Cerebellar cortex (tissue), 1 donor: ENCODE measurements at regions not wholly inside any gene's neighbourhood (a gene's known extent, or its start where the extent isn't known, plus 50 kb on each side); places are given as distances from the start of the nearest gene placed in this dataset.
"Not testable (repeated sequence)": the region's sequence is repeated elsewhere in the genome, so short reads cannot be mapped to it uniquely, and the experiment has no call there.

Source experiments
- DNase-seq: peaks from one replicate; pipeline ENCODE4 v3.0.0-alpha.2; 2015; ENCODE audit warnings: low spot score

DNA sequence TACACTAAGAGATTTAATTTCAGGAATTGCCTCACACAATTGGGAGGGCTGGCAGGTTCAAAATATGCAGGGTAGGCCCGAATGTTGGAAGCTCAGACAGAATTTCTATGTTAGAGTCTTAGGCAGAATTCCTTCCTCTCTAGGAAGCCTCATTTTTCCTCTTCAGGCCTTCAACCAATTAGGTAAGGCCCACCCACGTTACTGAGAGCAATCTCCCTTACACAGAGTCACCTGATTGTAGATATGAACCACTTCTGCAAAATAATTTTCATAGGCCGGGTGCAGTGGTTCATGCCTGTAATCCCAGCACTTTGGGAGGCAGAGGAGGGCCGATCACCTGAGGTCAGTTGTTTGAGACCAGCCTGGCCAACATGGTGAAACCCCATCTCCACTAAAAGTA lies 50.2 kb upstream of the HIVEP1 start:
- no peak for DNase-seq

- DNase-seq = no peak
These were observed 51.0 kb upstream of the HIVEP1 start for GRCh38 chr6:11960909-11961779.

- no peak for DNase-seq
These were observed 55.3 kb upstream of the HIVEP1 start for GRCh38 chr6:11956781-11957180.

DNA sequence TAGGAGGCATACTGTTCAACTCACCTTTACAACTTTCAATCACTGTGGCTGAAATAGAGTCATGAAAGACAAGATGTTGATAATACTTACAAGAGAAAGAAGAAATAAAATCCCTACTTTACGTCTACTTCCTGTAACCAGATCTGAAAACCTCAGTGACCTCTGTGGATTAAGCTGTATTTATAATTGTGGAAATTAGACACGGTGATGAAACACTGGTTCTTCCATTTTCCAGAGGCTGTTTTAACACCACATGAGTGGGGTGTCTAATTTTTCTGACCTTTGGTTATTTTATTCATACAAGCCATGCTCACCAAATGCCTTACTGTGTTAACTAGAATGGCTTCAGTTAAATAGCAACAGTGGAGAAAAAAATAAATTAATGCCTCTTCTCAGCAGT lies 58.5 kb upstream of the HIVEP1 start:
- DNase-seq = no peak

GRCh38 chr6:11952316-11952715 lies 59.8 kb upstream of the HIVEP1 start:
- no peak for DNase-seq

GRCh38 chr6:11951868-11952267 lies 60.2 kb upstream of the HIVEP1 start:
- no peak for DNase-seq

DNA sequence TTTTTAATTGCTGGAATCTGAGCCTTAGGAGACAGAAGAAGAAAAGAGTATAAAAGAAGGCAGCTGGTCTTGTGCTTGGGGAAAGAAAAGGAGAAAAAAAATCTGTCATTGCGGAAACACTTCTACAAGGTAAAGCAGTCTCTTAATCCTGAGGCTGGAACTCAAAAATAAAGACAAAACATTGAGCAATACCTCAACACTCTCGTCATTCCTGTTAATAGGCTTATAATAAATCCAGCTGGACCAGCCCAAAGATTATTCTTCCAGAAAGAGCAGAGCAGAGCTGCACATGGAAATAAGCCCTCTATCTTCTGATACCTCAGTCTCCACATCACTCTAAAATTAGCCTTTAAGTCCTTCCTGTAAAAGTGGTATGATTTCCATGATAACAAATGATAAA lies 62.0 kb upstream of the HIVEP1 start:
- DNase-seq = no peak

- DNase-seq = no peak
These were observed 64.5 kb upstream of the HIVEP1 start for GRCh38 chr6:11947575-11947974.

GRCh38 chr6:11947063-11947462 lies 65.0 kb upstream of the HIVEP1 start:
- DNase-seq = peak; percentile 14

DNA sequence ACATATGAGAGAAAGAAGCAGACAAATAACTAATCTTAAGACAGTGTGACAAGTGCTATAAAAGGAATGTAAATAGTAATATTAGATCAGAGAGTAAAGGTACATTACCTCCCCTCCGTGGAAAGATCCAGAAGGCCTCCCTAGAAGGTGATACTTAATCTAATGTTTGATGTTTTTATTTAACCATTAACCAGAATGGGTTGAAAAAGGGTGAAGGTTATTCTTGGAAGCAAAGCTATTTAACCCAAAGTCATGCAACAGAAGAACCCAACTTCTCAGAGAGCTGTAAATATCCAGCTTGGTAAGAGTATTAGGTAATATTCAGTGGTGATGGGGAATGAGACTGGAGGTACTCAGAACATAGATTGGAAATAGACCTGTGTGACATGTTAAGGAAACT lies 68.0 kb upstream of the HIVEP1 start:
- no peak for DNase-seq

- DNase-seq = no peak
These were observed 69.1 kb upstream of the HIVEP1 start for GRCh38 chr6:11943060-11943459.

DNA sequence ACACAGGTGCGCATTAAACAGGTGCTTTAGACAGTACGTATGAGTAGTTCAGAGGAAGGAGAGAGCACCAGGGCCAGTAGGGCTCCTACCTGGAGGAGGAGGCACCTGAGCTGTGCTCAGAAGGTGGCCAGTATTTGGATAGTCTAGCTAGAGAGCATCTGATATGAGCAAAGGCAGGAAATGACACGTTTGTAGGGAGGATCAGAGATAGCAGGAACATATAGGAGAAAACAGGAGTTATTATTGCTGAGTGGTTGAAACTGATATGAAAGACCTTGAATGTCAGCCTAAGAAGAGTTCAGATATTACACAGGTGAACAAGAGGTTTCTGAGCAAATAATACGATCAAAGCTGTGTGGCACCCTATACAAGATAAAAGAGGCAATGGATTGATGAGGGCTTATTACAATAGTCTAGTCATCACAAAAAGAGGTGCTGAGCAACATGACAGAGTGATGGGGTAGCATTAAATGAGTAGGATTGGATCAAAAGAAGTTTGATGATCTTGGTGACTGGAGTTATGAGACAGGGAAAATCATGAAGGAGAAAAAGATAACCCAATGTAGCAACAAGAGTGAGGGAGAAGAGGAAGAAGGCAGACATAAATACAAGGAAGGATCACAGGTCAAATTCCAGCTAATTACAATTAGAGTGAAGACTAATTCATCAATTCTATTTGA lies 69.8 kb upstream of the HIVEP1 start:
- DNase-seq = no peak

GRCh38 chr6:11940532-11941166 lies 71.5 kb upstream of the HIVEP1 start:
- DNase-seq = not testable (repeated sequence)

- DNase-seq = peak; percentile 8
These were observed 73.7 kb upstream of the HIVEP1 start for GRCh38 chr6:11938285-11938890.

- no peak for DNase-seq
These were observed 77.5 kb upstream of the HIVEP1 start for GRCh38 chr6:11934638-11935037.

DNA sequence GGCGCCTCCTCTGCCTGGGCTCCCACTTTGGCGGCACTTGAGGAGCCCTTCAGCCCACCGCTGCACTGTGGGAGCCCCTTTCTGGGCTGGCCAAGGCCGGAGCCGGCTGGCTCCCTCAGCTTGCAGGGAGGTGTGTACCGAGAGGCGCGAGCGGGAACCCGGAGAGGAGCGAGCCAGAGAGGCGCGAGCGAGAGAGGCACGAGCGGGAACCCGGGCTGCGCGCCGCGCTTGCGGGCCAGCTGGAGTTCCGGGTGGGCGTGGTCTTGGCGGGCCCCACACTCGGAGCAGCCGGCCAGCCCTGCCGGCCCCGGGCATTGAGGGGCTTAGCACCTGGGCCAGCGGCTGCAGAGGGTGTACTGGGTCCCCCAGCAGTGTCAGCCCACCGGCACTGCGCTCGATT lies 79.2 kb upstream of the HIVEP1 start:
- DNase-seq = not testable (repeated sequence)

DNA sequence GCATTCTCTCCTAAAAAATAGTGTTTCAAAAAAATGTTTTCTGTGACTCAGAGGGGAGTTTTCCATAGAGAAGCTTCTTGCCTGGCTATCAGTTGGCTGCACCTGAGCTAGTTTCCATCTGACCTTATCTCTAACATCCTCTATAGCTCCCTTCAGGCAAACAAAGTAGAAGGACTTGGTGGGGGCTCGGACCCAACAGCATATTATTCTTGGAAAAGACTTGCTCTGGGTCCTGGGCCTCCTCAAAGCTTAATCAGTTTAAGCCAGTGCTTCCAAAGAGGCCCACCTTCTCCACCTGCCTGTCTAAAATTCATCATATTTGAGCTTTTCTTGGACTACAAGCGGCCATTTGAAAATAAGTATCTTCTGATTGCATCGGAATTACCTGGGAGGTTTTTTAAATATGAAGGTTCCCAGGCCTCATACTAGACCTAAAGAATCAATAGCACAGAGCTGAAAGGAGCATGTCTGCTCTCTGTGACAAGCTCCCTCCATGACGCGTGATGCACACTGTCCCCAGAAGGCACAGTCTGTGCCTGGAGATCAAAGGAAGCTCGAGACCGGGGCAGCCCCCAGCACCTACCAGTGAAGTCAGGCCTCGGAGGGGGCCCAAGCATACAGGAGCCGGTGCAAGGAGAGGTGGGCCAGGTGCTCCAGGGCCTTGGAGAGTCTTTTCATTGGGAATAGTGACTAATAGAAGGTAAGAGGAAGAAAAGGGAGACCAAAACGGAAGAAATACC lies 80.6 kb upstream of the HIVEP1 start:
- DNase-seq = no peak

DNA sequence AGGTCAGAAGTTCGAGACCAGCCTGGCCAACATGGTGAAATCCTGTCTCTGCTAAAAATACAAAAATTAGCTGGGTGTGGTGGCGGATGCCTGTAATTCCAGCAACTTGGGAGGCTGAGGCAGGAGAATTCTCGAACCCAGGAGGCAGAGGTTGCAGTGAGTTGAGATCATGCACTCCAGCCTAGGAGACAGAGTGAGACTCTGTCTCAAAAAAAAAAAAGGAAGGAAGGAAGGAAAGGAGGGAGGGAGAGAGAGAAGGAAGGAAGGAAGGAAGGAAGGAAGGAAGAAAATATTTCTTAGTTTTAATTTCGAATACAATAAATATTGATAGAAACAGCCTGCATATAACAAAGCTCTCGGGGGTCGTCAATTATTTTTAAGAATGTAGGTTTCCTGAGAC lies 81.3 kb upstream of the HIVEP1 start:
- DNase-seq = not testable (repeated sequence)

DNA sequence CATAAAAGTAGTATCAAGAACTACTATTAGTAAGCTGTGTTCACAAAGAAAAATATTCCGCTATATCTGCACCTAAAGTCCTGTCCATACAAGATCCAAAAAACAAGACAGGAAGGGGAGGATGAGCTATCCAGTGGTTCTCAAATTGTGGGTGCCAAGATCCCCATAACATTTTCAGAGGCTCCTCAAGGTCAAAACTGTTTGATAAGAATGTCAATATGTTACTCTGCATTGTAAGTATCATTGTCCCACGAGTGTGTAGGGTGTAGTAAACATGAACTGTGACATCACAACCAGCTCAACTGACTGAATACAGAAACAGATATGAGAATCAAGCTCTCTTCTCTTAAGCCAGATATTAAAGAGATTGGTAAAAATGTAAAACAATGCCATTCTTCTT lies 81.9 kb upstream of the HIVEP1 start:
- DNase-seq = no peak

DNA sequence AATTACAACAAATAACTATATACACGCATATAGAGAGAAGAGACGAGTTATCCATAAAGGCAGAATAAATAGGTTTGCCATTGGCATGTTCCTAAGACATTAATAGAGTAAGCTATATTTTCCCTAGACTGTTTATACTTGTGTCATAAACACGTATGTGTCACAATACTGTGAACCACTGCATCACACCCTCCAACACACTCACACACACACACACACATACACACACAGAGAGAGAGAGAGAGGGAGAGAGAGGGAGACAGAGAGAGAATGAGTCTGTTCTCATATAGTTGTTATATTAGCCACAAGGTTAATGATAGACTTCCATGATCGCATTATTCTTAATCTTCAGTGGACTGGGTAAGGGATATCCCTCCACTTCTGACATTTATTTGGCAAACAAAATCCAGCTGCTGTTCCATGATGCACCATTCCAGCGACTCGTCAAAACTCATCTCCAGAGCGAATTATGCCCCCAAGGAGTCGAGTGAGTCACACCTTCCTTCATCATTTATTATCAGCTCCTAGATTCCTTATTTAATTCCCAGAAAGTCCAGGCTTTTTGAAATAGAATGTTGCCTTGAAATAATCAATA lies 82.8 kb upstream of the HIVEP1 start:
- DNase-seq = no peak

GRCh38 chr6:11926594-11927407 lies 85.3 kb upstream of the HIVEP1 start:
- DNase-seq = no peak
